NOMO-1 treated with dmso at 0.1 percent for 144 hours (cell line): ENCODE measurements at regions not wholly inside any gene's neighbourhood (a gene's known extent, or its start where the extent isn't known, plus 50 kb on each side); places are given as distances from the start of the nearest gene placed in this dataset.

Experiments used
- DNase-seq: peaks from one replicate; lab custom pipeline; 2025; ENCODE audit not compliant: unreplicated experiment; lab: John Stamatoyannopoulos, UW

- no peak for DNase-seq
Measured at GRCh38 chr9:95733741-95734666, 141.5 kb upstream of the ERCC6L2 start.

GRCh38 chr9:95732802-95733688 is 142.4 kb upstream of the ERCC6L2 start:
- DNase-seq, result no peak

DNA sequence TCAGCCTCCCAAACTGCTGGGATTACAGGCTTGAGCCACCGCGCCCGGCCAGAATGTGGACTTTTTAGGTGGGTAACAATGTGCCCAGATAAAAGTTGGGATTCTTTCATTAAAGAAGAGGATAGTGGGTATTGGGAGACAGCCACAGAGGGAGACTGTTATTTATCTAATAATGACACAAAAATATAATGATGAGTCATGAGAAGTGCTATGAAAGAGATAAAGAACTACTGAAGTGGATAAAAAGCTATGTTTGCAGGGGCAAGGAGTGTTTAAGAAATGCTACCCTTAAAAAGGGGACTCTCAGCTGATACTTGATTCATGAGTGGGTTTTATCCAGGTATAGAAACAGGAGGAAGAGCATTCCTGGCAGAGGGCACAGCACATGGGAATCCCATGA is 143.6 kb upstream of the ERCC6L2 start:
- no peak for DNase-seq

DNA sequence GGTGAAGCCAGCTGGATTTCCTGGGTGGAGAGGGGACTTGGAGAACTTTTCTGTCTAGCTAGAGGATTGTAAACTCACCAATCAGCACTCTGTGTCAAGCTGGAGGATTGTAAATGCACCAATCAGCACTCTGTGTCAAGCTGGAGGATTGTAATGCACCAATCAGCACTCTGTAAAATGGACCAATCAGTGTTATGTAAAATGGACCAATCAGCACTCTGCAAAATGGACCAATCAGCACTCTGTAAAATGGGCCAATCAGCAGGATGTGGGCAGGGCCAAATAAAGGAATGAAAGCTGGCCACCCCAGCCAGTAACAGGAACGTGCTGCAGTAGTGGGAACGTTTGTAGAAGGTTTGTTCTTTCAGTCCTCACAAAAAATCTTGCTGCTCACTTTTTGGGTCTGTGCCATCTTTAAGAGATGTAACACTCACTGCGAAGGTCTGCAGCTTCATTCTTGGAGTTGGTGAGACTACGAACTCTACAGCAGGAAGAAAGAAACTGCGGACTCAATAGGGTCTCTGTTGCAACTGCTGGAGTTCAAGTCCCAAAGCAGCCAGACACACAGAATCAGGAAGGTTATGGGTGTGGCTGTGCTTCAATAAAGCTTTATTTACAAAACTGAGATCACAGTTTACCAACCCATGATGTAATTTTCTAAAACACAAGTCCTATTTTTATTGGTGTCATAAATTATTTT is 145.7 kb upstream of the ERCC6L2 start:
- no peak for DNase-seq

DNA sequence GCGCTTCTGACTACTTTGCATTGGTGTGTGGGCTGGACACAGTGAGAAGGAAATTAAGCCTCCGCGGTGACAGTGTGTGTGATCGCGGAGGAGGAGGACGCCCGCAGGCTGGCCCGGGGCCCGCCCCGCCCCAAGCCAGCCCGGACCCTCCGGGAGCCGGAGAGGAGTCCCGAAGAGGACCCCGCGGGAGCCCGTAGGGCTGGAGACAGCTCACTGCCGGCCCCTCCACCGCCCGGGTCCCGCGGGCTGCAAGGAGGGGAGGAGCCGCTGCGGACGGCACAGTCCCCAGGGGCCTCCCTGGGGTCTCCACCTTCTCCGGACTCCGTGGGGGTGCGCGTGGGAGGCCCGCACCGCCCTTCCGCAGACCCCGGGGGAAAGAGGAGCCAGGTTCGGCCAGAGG is 146.4 kb upstream of the ERCC6L2 start:
- no peak for DNase-seq

DNA sequence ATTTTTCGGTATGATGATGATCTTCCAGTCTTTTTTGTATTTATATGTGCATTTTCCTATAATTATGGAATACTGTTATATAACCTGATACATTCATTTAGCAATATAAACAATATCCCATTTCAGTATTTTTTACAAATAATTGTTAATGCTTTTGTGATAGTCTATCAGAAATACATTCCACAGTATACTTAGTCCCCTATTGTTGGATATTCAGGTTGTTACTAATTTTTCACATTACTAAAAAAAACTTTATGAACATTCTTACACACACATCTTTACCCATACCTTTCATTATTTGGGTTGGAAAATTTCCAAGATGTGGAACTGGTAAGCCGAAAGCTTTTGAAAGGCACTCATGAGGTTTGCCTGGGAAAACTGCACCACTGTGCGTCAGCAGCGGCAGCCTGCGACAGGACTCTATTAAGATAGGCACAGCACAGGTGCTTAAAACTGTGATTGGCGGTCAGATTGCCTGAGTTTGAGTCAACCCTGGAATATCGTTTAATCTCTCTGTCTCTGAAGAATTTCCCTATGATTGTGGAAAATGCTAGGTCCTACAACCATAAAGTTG is 147.5 kb upstream of the ERCC6L2 start:
- DNase-seq, result no peak

DNA sequence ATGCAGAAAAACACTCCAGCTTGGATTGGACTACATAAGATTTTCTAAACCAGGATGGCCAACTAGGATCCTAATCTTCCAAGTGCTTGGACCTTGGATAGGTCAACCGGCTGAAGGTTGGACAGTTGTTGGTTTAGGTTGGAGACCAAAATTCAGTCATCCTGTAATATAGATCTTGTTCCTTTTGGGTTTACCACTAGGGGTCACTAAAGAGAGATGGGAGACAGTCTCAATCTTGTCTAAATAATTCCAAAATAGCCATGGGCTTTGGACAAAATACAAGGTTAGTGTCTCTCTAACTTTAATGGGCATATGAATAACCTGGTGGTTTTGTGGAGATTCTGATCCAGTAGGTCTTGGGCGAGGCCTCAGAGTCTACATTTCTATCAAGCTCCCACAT is 148.7 kb upstream of the ERCC6L2 start:
- DNase-seq, result peak; percentile 10

- DNase-seq, result no peak
Measured at GRCh38 chr9:95725045-95725444, 150.4 kb upstream of the ERCC6L2 start.

- peak; percentile 32 for DNase-seq
Measured at GRCh38 chr9:95724253-95724991, 151.1 kb upstream of the ERCC6L2 start.

- no peak for DNase-seq
Measured at GRCh38 chr9:95722141-95722540, 153.3 kb upstream of the ERCC6L2 start.

- DNase-seq, result no peak
Measured at GRCh38 chr9:95721061-95721531, 154.4 kb upstream of the ERCC6L2 start.

DNA sequence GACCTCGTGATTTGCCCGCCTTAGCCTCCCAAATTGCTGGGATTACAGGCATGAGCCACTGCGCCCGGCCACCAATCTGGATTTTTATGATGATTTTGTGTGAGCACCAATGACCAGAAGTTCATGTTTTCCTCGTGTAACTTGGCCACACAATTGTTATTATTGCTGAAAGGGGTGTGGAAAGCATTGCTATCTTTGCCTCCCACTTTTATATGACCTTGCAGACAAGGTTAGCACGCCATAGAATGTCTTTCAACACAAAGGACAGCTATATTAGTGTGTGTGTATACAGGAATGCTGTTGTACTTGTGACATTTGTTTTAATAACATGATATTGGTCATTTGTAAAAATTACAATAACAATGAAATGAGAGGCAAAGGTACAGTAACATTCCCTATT is 155.0 kb upstream of the ERCC6L2 start:
- DNase-seq, result no peak

- DNase-seq, result no peak
Measured at GRCh38 chr9:95719354-95719753, 156.1 kb upstream of the ERCC6L2 start.

GRCh38 chr9:95718263-95718662 is 157.2 kb upstream of the ERCC6L2 start:
- DNase-seq, result no peak

DNA sequence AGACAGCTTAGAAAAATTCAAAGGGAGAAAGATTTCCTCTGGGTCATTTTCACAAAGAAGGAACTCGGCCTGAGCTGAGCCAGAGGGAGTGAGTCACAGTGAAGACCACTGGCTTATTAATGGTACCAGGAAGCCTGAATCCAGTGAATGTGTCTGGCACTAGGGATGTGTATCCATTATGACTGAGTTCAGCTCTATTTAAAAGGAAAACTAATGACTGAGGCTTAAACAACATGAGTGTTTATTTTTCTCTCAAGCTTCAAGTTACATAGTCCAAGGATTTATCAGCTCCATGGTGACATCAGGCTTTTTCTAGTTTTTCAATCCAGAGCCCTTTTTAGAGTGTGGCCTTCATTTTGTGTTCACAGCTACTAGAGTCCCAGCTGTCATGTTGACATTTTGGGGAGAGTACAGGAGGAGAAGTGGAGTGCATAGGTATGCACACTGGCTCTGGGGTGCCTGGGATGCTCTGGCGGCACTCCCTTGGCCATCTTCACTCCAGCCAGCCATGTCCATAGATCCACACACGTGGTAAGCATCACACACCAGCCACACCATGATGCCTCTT is 159.5 kb upstream of the ERCC6L2 start:
- DNase-seq, result no peak

DNA sequence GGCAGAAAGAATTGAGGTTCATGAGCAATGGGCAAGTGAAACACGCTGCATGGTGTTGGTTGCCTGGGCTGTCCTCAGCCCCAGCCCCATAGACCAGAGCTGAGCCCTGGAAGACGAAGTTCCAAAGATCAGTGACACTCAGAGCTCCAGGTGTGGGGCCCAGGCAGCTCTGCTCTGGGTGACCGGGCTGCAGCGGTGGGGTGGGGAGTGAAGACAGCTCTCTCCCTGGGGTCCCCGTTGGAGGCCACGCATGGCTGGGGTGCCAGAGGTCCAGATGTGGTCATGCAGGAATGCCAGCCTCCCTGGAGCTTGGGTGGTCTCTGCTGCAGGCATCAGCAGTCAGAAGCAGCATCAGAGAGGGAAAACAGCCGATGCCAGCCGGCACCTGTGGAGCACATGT is 165.0 kb upstream of the ERCC6L2 start:
- DNase-seq, result no peak

DNA sequence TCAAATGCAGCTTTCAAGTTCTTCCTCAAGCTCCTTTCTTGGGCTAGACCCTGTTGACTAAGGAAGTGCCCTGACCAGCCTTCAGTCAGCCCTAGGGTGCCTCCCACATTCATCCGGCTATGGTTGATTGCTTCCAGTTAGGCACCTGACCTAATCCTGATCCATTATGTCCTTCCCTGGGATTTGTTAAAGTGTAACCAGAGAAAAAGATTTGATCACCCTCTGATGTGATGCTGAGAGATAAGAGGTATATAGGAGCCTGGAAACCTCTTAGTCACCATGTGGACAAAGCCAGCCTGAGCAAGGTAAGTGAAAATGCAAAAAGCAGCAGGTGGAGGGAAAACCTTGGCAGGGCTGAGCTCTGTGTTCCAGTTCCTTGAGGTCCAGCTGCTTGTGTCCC is 178.8 kb upstream of the ERCC6L2 start:
- DNase-seq, result no peak

GRCh38 chr9:95691435-95691834 is 174.7 kb upstream of the PTCH1 start:
- no peak for DNase-seq

- no peak for DNase-seq
Measured at GRCh38 chr9:95689669-95690068, 172.9 kb upstream of the PTCH1 start.

DNA sequence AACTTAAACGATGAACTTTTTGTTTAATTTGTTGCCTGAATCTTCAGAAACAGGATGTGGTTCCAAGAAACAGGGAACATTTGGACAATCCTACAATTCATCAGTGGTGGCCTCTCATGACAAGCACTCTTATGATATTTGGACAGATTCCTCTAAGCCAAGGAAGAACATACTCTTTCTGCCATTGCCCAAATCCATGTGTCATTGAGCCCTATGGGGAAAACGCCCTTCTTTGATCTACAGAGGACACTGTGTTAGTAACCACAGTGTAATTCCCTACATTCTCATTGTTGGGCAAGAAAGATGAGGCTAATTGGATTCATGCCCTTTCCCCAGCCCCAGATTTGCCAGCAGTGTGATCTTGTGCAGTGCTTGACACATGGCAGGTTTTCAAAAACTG is 167.7 kb upstream of the PTCH1 start:
- DNase-seq, result no peak
